ENCODE measurements at regions not wholly inside any gene's neighbourhood (a gene's known extent, or its start where the extent isn't known, plus 50 kb on each side); places are given as distances from the start of the nearest gene placed in this dataset.

DNA sequence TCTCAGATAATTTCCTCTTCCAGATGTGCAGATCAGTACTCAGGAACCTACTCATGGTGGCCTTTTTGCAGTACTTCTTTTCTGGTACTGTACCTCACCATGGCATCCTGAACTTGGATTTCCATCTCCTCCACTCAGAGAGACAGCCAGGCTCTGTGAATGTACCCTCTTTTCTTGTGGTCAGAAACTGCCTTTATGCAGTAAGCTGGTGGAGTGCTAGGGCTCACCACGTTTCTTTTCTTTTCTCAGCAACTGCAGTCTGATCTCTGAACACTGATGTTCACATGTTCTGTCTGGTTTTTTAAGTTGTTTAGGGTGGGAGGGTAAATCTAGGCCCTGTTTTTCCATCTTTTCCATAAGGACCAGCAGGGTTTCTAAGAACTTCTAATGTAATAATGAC is 99.8 kb upstream of the NRXN3 start:
- peaks cover 8% of the 10 kb centered on the region for H3K4me1 ChIP-seq
- H3K36me3 ChIP-seq, result no peaks in the 10 kb centered on the region
- no peaks in the 10 kb centered on the region for H3K79me2 ChIP-seq (ENCODE audit: low read depth)
- Mint-ChIP-seq H3K4me1 (peaks cover 2% of the 10 kb centered on the region), H3K27me3 (ENCODE audit: insufficient read depth, low read depth) (no peaks in the 10 kb centered on the region), H3K36me3 (no peaks in the 10 kb centered on the region), H3K27ac (no peak overlapping the region), H3K9me3 (no peaks in the 10 kb centered on the region), H3K4me3 (no peak overlapping the region)
- H3K9ac ChIP-seq, result no peak overlapping the region
- TF ChIP-seq CTCF (IDR thresholded peaks at IDR 0.05), result no peak
- TF ChIP-seq EZH2 (IDR thresholded peaks at IDR 0.05), result no peak
- TF ChIP-seq EZH2phosphoT487 (IDR thresholded peaks at IDR 0.05), result no peak
- H2AFZ ChIP-seq (replicated peaks), result no peak overlapping the region
- no peaks in the 10 kb centered on the region for H4K20me1 ChIP-seq (ENCODE audit: low read depth)
- H3K27ac ChIP-seq, result no peak overlapping the region
- no peak for DNase-seq (ENCODE audit: low spot score)
- no peaks in the 10 kb centered on the region for H3K27me3 ChIP-seq
- H3F3A ChIP-seq (ENCODE audit: low read depth), result no peaks in the 10 kb centered on the region
- no peaks in the 10 kb centered on the region for H3K9me3 ChIP-seq (ENCODE audit: low read depth)
- H3K4me2 ChIP-seq, result no peak overlapping the region
- no peak overlapping the region for H3K4me3 ChIP-seq

GRCh38 chr14:78071016-78071549 is 99.1 kb upstream of the NRXN3 start:
- no peak overlapping the region for H3K27ac Mint-ChIP-seq
- H3F3A ChIP-seq (ENCODE audit: low read depth), result no peaks in the 10 kb centered on the region
- no peak overlapping the region for H3K9ac ChIP-seq
- peaks cover 5% of the 10 kb centered on the region for H3K4me1 Mint-ChIP-seq
- no peaks in the 10 kb centered on the region for H3K36me3 Mint-ChIP-seq
- no peak overlapping the region for H2AFZ ChIP-seq (replicated peaks)
- no peak overlapping the region for H3K4me3 Mint-ChIP-seq
- no peaks in the 10 kb centered on the region for H3K79me2 ChIP-seq (ENCODE audit: low read depth)
- no peaks in the 10 kb centered on the region for H3K36me3 ChIP-seq
- peaks cover 12% of the 10 kb centered on the region for H3K4me1 ChIP-seq
- H3K27me3 ChIP-seq, result no peaks in the 10 kb centered on the region
- TF ChIP-seq EZH2 (IDR thresholded peaks at IDR 0.05) (no peak), EZH2phosphoT487 (IDR thresholded peaks at IDR 0.05) (no peak), CTCF (IDR thresholded peaks at IDR 0.05) (no peak)
- no peaks in the 10 kb centered on the region for H3K9me3 Mint-ChIP-seq
- no peak overlapping the region for H3K27ac ChIP-seq
- no peaks in the 10 kb centered on the region for H4K20me1 ChIP-seq (ENCODE audit: low read depth)
- no peaks in the 10 kb centered on the region for H3K27me3 Mint-ChIP-seq (ENCODE audit: insufficient read depth, low read depth)
- no peaks in the 10 kb centered on the region for H3K9me3 ChIP-seq (ENCODE audit: low read depth)
- no peak overlapping the region for H3K4me2 ChIP-seq
- DNase-seq (ENCODE audit: low spot score), result no peak
- no peak overlapping the region for H3K4me3 ChIP-seq

- Histone ChIP-seq H2AFZ (replicated peaks) (no peak overlapping the region), H3K9ac (no peak overlapping the region), H3K4me2 (no peak overlapping the region), H3F3A (ENCODE audit: low read depth) (no peaks in the 10 kb centered on the region), H3K36me3 (no peaks in the 10 kb centered on the region), H3K9me3 (ENCODE audit: low read depth) (no peaks in the 10 kb centered on the region), H4K20me1 (ENCODE audit: low read depth) (no peaks in the 10 kb centered on the region), H3K4me3 (no peak overlapping the region), H3K79me2 (ENCODE audit: low read depth) (no peaks in the 10 kb centered on the region), H3K27me3 (no peaks in the 10 kb centered on the region), H3K4me1 (peaks cover 12% of the 10 kb centered on the region), H3K27ac (no peak overlapping the region)
- Mint-ChIP-seq H3K27me3 (ENCODE audit: insufficient read depth, low read depth) (no peaks in the 10 kb centered on the region), H3K9me3 (no peaks in the 10 kb centered on the region), H3K4me1 (peaks cover 5% of the 10 kb centered on the region), H3K4me3 (no peak overlapping the region), H3K27ac (no peak overlapping the region), H3K36me3 (no peaks in the 10 kb centered on the region)
- DNase-seq (ENCODE audit: low spot score), result no peak
- no peak for TF ChIP-seq CTCF (IDR thresholded peaks at IDR 0.05)
- TF ChIP-seq EZH2phosphoT487 (IDR thresholded peaks at IDR 0.05), result no peak
These were observed 97.1 kb upstream of the NRXN3 start for GRCh38 chr14:78073028-78073427.

All from neural progenitor cell (in vitro differentiated cells).